Prostate gland (tissue), 2 donors: ENCODE measurements at regions not wholly inside any gene's neighbourhood (a gene's known extent, or its start where the extent isn't known, plus 50 kb on each side); places are given as distances from the start of the nearest gene placed in this dataset.

ENCODE experiments used
- POLR2A ChIP-seq: fragments of 450-650 bp; IDR thresholded peaks from one replicate; pipeline ENCODE4 v1.6.1; 2016; ENCODE audit warnings: antibody characterized with exemption, mild to moderate bottlenecking
- TF ChIP-seq, protein P1 (sequence below), 4 experiments: fragments of 200-600 bp in 2 of 4; fragments of 450-650 bp in 2 of 4; sonication (generic) in 2 of 4; IDR thresholded peaks; 1 replicate in 3 of 4; 2 replicates in 1 of 4; pipeline ENCODE4 v1.5.1; 2016 to 2019; ENCODE audit warnings: antibody characterized with exemption in 4 of 4, mild to moderate bottlenecking in 2 of 4, moderate library complexity in 2 of 4

DNA sequence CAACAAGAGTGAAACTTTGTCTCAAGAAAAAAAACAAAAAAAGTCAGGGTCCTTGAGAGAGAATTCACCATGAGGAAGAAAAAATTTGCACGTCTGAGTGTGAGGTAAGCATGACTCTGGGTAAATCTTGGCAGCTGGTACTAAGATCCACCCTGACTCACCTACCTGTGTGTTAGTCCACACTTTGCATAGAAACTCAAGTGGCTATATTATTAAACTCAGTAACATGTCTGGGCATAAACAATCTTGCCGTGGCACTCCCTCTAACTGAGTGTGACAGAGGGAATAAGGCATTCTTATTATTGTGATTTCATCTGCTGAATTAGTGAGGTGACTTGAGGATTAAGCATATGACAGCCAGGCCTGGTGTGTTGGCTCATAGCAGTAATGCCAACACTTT lies 259.4 kb upstream of the VLDLR start:
- no peak for TF ChIP-seq POLR2A
- TF ChIP-seq, protein P1, sequence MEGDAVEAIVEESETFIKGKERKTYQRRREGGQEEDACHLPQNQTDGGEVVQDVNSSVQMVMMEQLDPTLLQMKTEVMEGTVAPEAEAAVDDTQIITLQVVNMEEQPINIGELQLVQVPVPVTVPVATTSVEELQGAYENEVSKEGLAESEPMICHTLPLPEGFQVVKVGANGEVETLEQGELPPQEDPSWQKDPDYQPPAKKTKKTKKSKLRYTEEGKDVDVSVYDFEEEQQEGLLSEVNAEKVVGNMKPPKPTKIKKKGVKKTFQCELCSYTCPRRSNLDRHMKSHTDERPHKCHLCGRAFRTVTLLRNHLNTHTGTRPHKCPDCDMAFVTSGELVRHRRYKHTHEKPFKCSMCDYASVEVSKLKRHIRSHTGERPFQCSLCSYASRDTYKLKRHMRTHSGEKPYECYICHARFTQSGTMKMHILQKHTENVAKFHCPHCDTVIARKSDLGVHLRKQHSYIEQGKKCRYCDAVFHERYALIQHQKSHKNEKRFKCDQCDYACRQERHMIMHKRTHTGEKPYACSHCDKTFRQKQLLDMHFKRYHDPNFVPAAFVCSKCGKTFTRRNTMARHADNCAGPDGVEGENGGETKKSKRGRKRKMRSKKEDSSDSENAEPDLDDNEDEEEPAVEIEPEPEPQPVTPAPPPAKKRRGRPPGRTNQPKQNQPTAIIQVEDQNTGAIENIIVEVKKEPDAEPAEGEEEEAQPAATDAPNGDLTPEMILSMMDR (IDR thresholded peaks at IDR 0.05): no peak
